ENCODE measurements at regions not wholly inside any gene's neighbourhood (a gene's known extent, or its start where the extent isn't known, plus 50 kb on each side); places are given as distances from the start of the nearest gene placed in this dataset.

DNA sequence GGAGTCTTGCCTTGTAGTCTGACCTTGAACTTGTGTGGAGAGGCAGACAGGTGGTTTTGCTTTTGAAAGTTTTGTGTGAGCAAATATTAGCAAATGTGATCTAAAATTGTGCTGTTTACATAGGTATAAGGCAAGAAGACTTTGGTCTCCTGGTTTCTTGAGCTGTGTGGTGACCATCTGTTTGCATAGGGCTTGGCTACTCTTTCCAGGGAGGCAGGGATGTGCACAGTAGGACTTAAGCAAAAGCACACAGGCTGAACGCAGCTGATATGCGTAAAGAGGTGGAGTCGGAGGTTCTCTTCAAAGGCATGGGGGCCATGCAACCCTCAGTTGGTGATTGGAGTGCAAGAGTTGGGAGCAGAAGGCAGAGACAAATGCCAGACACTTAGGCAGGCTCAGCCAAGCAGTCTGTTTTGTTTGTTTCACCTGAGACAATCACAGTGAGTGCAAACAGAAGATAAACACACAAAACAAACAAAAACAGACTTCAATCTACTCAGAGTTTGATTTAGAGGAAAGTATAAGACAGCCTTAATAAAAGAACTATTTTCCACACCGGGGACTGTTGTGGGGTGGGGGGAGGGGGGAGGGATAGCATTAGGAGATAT lies 744.2 kb downstream of the MTRR start:
- CTCF ChIA-PET, result no interaction called here
- ATAC-seq (no peak), DNase-seq (ENCODE audit: low read depth, low spot score) (no peak), FAIRE-seq (no peak)
- no peak overlapping the region for H3K4me3 ChIP-seq
- intact Hi-C loops (cut with micrococcal nuclease; ENCODE audit: unreplicated experiment) (no loop called here), in situ Hi-C loops (cut with MboI) (no loop called here)
- RAD21 ChIA-PET (ENCODE audit: unreplicated experiment), result no interaction called here
- no peaks in the 10 kb centered on the region for H3K36me3 ChIP-seq (ENCODE audit: control insufficient read depth in 2 of 2, insufficient read depth in 2 of 2, low read length in 1 of 2)
- BruUV-seq (replicated peaks), result no TSS peak
- TF ChIP-seq EED (IDR thresholded peaks at IDR 0.05; ENCODE audit: low read depth) (no peak), PML (IDR thresholded peaks at IDR 0.05; ENCODE audit: low read length) (no peak), ZNF687 (IDR thresholded peaks at IDR 0.05) (no peak), ATF2 (IDR thresholded peaks at IDR 0.05; ENCODE audit: low read length) (no peak), SIN3A (IDR thresholded peaks at IDR 0.05; ENCODE audit: low read depth, low read length) (no peak), ATF7 (IDR thresholded peaks at IDR 0.05; ENCODE audit: low read depth) (no peak), TBL1XR1 (IDR thresholded peaks at IDR 0.05; ENCODE audit: low read depth, low read length) (no peak), FOXK2 (IDR thresholded peaks at IDR 0.05) (no peak)
- H3K27me3 ChIP-seq (replicated peaks in 1 of 2; ENCODE audit: control insufficient read depth in 2 of 2, insufficient read depth in 2 of 2, low read length in 1 of 2), result no peaks in the 10 kb centered on the region
- H3K9me3 ChIP-seq (replicated peaks; ENCODE audit: control insufficient read depth, insufficient read depth, low read length), result no peaks in the 10 kb centered on the region
- WGBS (ENCODE audit: insufficient coverage, insufficient replicate concordance, low lambda C conversion rate, missing lambda C conversion rate), result 55% methylated on average over 4 of the region's 4 CpGs
- no peak overlapping the region for H3K9ac ChIP-seq (ENCODE audit: control insufficient read depth, insufficient read depth, low read length)
- H3K4me2 ChIP-seq (ENCODE audit: control insufficient read depth, insufficient read depth), result no peak overlapping the region
- H3K4me1 ChIP-seq (ENCODE audit: control insufficient read depth, insufficient read depth, low read length), result no peaks in the 10 kb centered on the region
- POLR2A ChIA-PET, result no interaction called here
- H3K79me2 ChIP-seq (ENCODE audit: control insufficient read depth, insufficient read depth, low read length), result no peaks in the 10 kb centered on the region
- no peak overlapping the region for H3K27ac ChIP-seq (ENCODE audit: control insufficient read depth, insufficient read depth)
- H2AFZ ChIP-seq (ENCODE audit: control insufficient read depth, low read depth, low read length), result no peak overlapping the region
- SMC1A ChIA-PET (ENCODE audit: uncharacterized antibody, unreplicated experiment), result no interaction called here
- H4K20me1 ChIP-seq (ENCODE audit: control insufficient read depth, insufficient read depth), result no peaks in the 10 kb centered on the region

All from GM12878 (cell line).